ENCODE measurements at regions not wholly inside any gene's neighbourhood (a gene's known extent, or its start where the extent isn't known, plus 50 kb on each side); places are given as distances from the start of the nearest gene placed in this dataset.

- no peaks in the 10 kb centered on the region for H4K20me1 ChIP-seq (ENCODE audit: insufficient read depth, low read length)
- WGBS, 2 experiments (ENCODE audit: extremely low coverage in 2 of 2, insufficient read length in 1 of 2): 100% methylated on average over 1 of the region's 6 CpGs; no CpG with 5 or more reads in 1 of the 2 experiments
- no peak overlapping the region for H3K18ac ChIP-seq (ENCODE audit: low read depth, low read length)
- H2BK5ac ChIP-seq (ENCODE audit: low read depth, low read length, poor library complexity, severe bottlenecking): no peak overlapping the region
- TF ChIP-seq USF2 (IDR thresholded peaks at IDR 0.05; ENCODE audit: low read depth, low read length): no peak
- H3K56ac ChIP-seq (ENCODE audit: extremely low read depth, insufficient read depth, low read length): no peak overlapping the region
- H2BK15ac ChIP-seq (ENCODE audit: low read depth, low read length): no peak overlapping the region
- no peak overlapping the region for H2AK5ac ChIP-seq (ENCODE audit: low read depth, low read length)
- in situ Hi-C loops (cut with MboI; ENCODE audit: low sequenced_read_pairs) (no loop called here), dilution Hi-C loops (cut with HindIII; ENCODE audit: low sequenced_read_pairs, unreplicated experiment) (no loop called here), intact Hi-C loops (cut with micrococcal nuclease) (no loop called here)
- BruUV-seq (replicated peaks): no TSS peak
- H3K4me1 ChIP-seq (ENCODE audit: control insufficient read depth, insufficient read depth, low read length): no peaks in the 10 kb centered on the region
- H2BK120ac ChIP-seq (ENCODE audit: low read depth, low read length): no peak overlapping the region
- H2BK20ac ChIP-seq (ENCODE audit: low read depth, low read length): no peak overlapping the region
- H3K36me3 ChIP-seq (ENCODE audit: control insufficient read depth, insufficient read depth, low read length): no peaks in the 10 kb centered on the region
- H4K8ac ChIP-seq (ENCODE audit: low read depth in 2 of 2, low read length in 2 of 2): no peak overlapping the region
- H3K9me1 ChIP-seq (ENCODE audit: insufficient read depth, low read length): no peaks in the 10 kb centered on the region
- CTCF ChIA-PET: no interaction called here
- DNase-seq (peak; percentile 1), ATAC-seq (ENCODE audit: low read depth) (no peak)
- peak overlapping the region; percentile 45; the same call in 1 of the 2 replicates for H3K4me2 ChIP-seq (ENCODE audit: low read depth, low read length)
- no peak overlapping the region for H4K91ac ChIP-seq (ENCODE audit: insufficient read depth, low read depth, low read length)
- no peaks in the 10 kb centered on the region for H3K79me1 ChIP-seq (ENCODE audit: low read depth in 1 of 2, low read length in 2 of 2)
- H3K27ac ChIP-seq (ENCODE audit: insufficient read depth, low read length): no peak overlapping the region
- no peak overlapping the region for H3K23ac ChIP-seq (ENCODE audit: low read depth, low read length)
- POLR2A ChIA-PET (ENCODE audit: unreplicated experiment): no interaction called here
- no peak overlapping the region for H4K5ac ChIP-seq (ENCODE audit: low read depth, low read length)
- H2AK9ac ChIP-seq (replicated peaks; ENCODE audit: low read depth, low read length, poor library complexity): no peak overlapping the region
- H3K4ac ChIP-seq (ENCODE audit: low read depth, low read length): no peak overlapping the region
- no peaks in the 10 kb centered on the region for H3K27me3 ChIP-seq (ENCODE audit: control insufficient read depth, insufficient read depth, low read length)
- H3K4me3 ChIP-seq (ENCODE audit: insufficient read depth, low read depth, low read length): no peak overlapping the region
- H3K14ac ChIP-seq (replicated peaks; ENCODE audit: low read depth, low read length): no peak overlapping the region
- peak overlapping the region; percentile 8 for H2AFZ ChIP-seq (replicated peaks; ENCODE audit: low read length, poor library complexity)
- peaks cover 4% of the 10 kb centered on the region; the same call in 1 of the 2 replicates for H3K9me3 ChIP-seq (ENCODE audit: control insufficient read depth, insufficient read depth, low read length)
- H3K9ac ChIP-seq (ENCODE audit: low read depth, low read length): no peak overlapping the region
These were observed 697.0 kb downstream of the SORCS1 start for GRCh38 chr10:106467506-106467905.
